GM12872 (cell line): ENCODE measurements at regions not wholly inside any gene's neighbourhood (a gene's known extent, or its start where the extent isn't known, plus 50 kb on each side); places are given as distances from the start of the nearest gene placed in this dataset.

Experiments
- CTCF ChIP-seq: IDR thresholded peaks from 3 replicates; pipeline ENCODE4 v1.5.1; 2011; ENCODE audit warnings: low read depth, mild to moderate bottlenecking, low read length, moderate library complexity; ENCODE audit not compliant: insufficient read depth

- no peak for TF ChIP-seq CTCF
Measured at GRCh38 chr2:121073320-121074210, 211.4 kb downstream of the TFCP2L1 start.

GRCh38 chr2:121074293-121074932 is 210.6 kb downstream of the TFCP2L1 start:
- TF ChIP-seq CTCF: no peak

GRCh38 chr2:121075006-121075551 is 209.9 kb downstream of the TFCP2L1 start:
- no peak for TF ChIP-seq CTCF

- no peak for TF ChIP-seq CTCF
Measured at GRCh38 chr2:121075641-121076497, 209.1 kb downstream of the TFCP2L1 start.

- no peak for TF ChIP-seq CTCF
Measured at GRCh38 chr2:121076498-121076820, 208.5 kb downstream of the TFCP2L1 start.

GRCh38 chr2:121076885-121077549 is 208.0 kb downstream of the TFCP2L1 start:
- TF ChIP-seq CTCF: peak; percentile 94
